Stimulated activated CD4-positive, alpha-beta T cell treated with anti-CD3 and anti-CD28 coated beads, TNF-alpha, amount 100 ng/mL, for 24 hours (primary cell): ENCODE measurements at regions not wholly inside any gene's neighbourhood (a gene's known extent, or its start where the extent isn't known, plus 50 kb on each side); places are given as distances from the start of the nearest gene placed in this dataset.

ENCODE experiments used
- DNase-seq, 3 experiments: peaks; one replicate each; pipeline ENCODE4 v3.0.0-alpha.2; 2020; ENCODE audit warnings: low read depth in 3 of 3

GRCh38 chrX:5829469-5829868 is 399.2 kb downstream of the NLGN4X start:
- DNase-seq, result no peak

- no peak for DNase-seq
Measured at GRCh38 chrX:5829060-5829459, 399.6 kb downstream of the NLGN4X start.

GRCh38 chrX:5823903-5824302 is 404.8 kb downstream of the NLGN4X start:
- no peak for DNase-seq

- no peak for DNase-seq
Measured at GRCh38 chrX:5810636-5811035, 418.0 kb downstream of the NLGN4X start.

- DNase-seq, result no peak
Measured at GRCh38 chrX:5807181-5807580, 421.5 kb downstream of the NLGN4X start.

- no peak for DNase-seq
Measured at GRCh38 chrX:5802391-5802790, 426.3 kb downstream of the NLGN4X start.

- no peak for DNase-seq
Measured at GRCh38 chrX:5791721-5792120, 436.9 kb downstream of the NLGN4X start.

- DNase-seq, result no peak
Measured at GRCh38 chrX:5788910-5789309, 439.8 kb downstream of the NLGN4X start.

GRCh38 chrX:5780821-5781220 is 447.8 kb downstream of the NLGN4X start:
- DNase-seq, result no peak

- DNase-seq, result no peak
Measured at GRCh38 chrX:5775846-5776430, 452.7 kb downstream of the NLGN4X start.

GRCh38 chrX:5774446-5774845 is 454.2 kb downstream of the NLGN4X start:
- DNase-seq, result no peak

- no peak for DNase-seq
Measured at GRCh38 chrX:5771441-5771840, 457.2 kb downstream of the NLGN4X start.

GRCh38 chrX:5756616-5757015 is 472.1 kb downstream of the NLGN4X start:
- DNase-seq, result no peak

GRCh38 chrX:5753291-5753690 is 475.4 kb downstream of the NLGN4X start:
- no peak for DNase-seq

GRCh38 chrX:5752831-5753230 is 475.8 kb downstream of the NLGN4X start:
- DNase-seq, result no peak

- DNase-seq, result no peak
Measured at GRCh38 chrX:5748586-5749150, 480.0 kb downstream of the NLGN4X start.

GRCh38 chrX:5746231-5746630 is 482.4 kb downstream of the NLGN4X start:
- no peak for DNase-seq

- no peak for DNase-seq
Measured at GRCh38 chrX:5733501-5733900, 495.2 kb downstream of the NLGN4X start.

GRCh38 chrX:5730556-5730955 is 498.1 kb downstream of the NLGN4X start:
- no peak for DNase-seq

- DNase-seq, result no peak
Measured at GRCh38 chrX:5726224-5726623, 502.4 kb downstream of the NLGN4X start.

- no peak for DNase-seq
Measured at GRCh38 chrX:5724123-5724522, 504.5 kb downstream of the NLGN4X start.

- DNase-seq, result no peak
Measured at GRCh38 chrX:5718651-5719050, 510.0 kb downstream of the NLGN4X start.

- DNase-seq, result no peak
Measured at GRCh38 chrX:5716666-5717065, 512.0 kb downstream of the NLGN4X start.

GRCh38 chrX:5708251-5708650 is 520.4 kb downstream of the NLGN4X start:
- DNase-seq, result no peak
